Transverse colon (tissue), 4 donors: ENCODE measurements at regions not wholly inside any gene's neighbourhood (a gene's known extent, or its start where the extent isn't known, plus 50 kb on each side); places are given as distances from the start of the nearest gene placed in this dataset.

Experiments used
- DNase-seq: peaks from one replicate; pipeline ENCODE4 v3.0.0-alpha.2; 2019
- H3K27ac ChIP-seq, 4 donors: fragments of 200-600 bp; sonication (generic); 2 replicates each; pipeline ENCODE4 v1.5.1; 2016 to 2018; ENCODE audit warnings: inconsistent platforms in 4 of 4
- H3K27me3 ChIP-seq: fragments of 200-600 bp; sonication (generic); 2 replicates; pipeline ENCODE4 v1.5.1; 2017; ENCODE audit warnings: inconsistent platforms
- H3K36me3 ChIP-seq, 4 donors: fragments of 200-600 bp; sonication (generic); 2 replicates each; pipeline ENCODE4 v1.5.1; 2017 to 2019; ENCODE audit warnings: inconsistent platforms in 4 of 4
- H3K4me1 ChIP-seq, 4 donors: fragments of 200-600 bp; sonication (generic); 2 replicates each; pipeline ENCODE4 v1.5.1; 2017 to 2020; ENCODE audit warnings: inconsistent platforms in 4 of 4
- H3K4me3 ChIP-seq, 4 donors: fragments of 200-600 bp; sonication (generic); 1 replicate in 1 of 4; 2 replicates in 3 of 4; pipeline versions ENCODE4 v1.5.1 to v1.6.1; 2017 to 2019; ENCODE audit warnings: inconsistent platforms in 4 of 4
- H3K9me3 ChIP-seq, 2 donors: fragments of 200-600 bp; sonication (generic); 2 replicates each; pipeline ENCODE4 v1.5.1; 2017 to 2019; ENCODE audit warnings: inconsistent platforms in 2 of 2
- EP300 ChIP-seq: sonication (generic); formaldehyde crosslinking; IDR thresholded peaks from one replicate; pipeline ENCODE4 v1.6.1; 2017; ENCODE audit warnings: antibody characterized with exemption, low read depth
- POLR2A ChIP-seq: fragments of 450-650 bp; IDR thresholded peaks from one replicate; pipeline ENCODE4 v1.6.1; 2016; ENCODE audit warnings: antibody characterized with exemption, mild to moderate bottlenecking, moderate library complexity
- POLR2AphosphoS5 ChIP-seq, 3 donors: sonication (generic); formaldehyde crosslinking; IDR thresholded peaks; one replicate each; pipeline ENCODE4 v1.6.1; 2016; ENCODE audit warnings: antibody characterized with exemption in 3 of 3
- WGBS, 2 donors: methylation state at CpG; one replicate each; pipeline ENCODE4 v1.1.5; 2018; ENCODE audit warnings: low coverage in 1 of 2; 5-methylcytosine and 5-hydroxymethylcytosine counted together
- in situ Hi-C, 4 donors: fragments of 200-750 bp; cut with MboI; loops; one replicate each; pipeline versions ENCODE4 v1.15.0 to v1.15.1; 2017; ENCODE audit warnings: low sequenced_read_pairs in 3 of 4, low pct_ligation_motif_present in 1 of 4, low pct_unique_long_range_greater_than_20kb in 1 of 4
- intact Hi-C: fragments of 100-400 bp; cut with DNase I; formaldehyde crosslinking; loops from one replicate; pipeline ENCODE4 v1.15.1; 2023; ENCODE audit warnings: low total_unique reads
- TF ChIP-seq, protein P1 (sequence below), 5 experiments: fragments of 200-600 bp in 3 of 5; fragments of 450-650 bp in 2 of 5; sonication (generic) in 3 of 5; IDR thresholded peaks; 1 replicate in 2 of 5; 2 replicates in 3 of 5; pipeline ENCODE4 v1.5.1; 2016 to 2017; ENCODE audit warnings: antibody characterized with exemption in 5 of 5, inconsistent platforms in 3 of 5, mild to moderate bottlenecking in 2 of 5, moderate library complexity in 1 of 5

DNA sequence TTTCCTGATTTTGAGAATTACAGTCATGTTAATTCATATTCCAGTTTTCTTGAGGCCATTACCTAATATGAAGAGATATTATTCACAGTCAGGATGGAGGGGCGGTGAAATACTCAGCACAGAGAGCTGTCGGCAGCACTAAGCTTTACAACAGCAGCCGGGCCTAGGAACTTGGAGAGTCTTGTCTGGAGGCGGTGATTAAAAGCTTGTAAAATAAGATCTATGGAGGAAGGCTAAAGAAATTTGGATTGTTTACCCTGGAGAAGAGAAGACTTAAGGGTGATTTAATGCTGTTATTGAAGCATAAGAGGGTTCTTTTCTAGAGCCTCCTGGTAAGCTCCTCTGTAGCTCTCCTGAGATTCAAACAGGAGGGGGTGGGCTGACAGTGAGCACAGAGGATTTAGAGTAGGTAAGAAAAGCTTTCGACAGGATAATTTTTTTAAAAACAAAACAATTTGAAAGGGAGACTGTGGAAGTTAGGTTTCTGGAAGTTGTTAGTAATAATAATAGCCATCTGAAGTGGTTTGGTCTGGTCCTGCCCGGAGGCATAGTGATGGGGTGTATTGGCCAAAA, 406.3 kb upstream of the ADAMTSL1 start:
- no peak overlapping the region for H3K4me3 ChIP-seq
- no peaks in the 10 kb centered on the region for H3K36me3 ChIP-seq
- peaks cover 0 to 32% (median 8%) of the 10 kb centered on the region in 4 donors for H3K4me1 ChIP-seq
- in situ Hi-C loops = no loop called here
- no peak for DNase-seq
- H3K27me3 ChIP-seq = no peaks in the 10 kb centered on the region
- H3K27ac ChIP-seq = peak overlapping the region; percentile 8 to 33 (median 29)
- intact Hi-C loops = no loop called here
- TF ChIP-seq EP300 (no peak), POLR2A (no peak), POLR2AphosphoS5 (IDR thresholded peaks at IDR 0.05) (no peak)
- TF ChIP-seq, protein P1, sequence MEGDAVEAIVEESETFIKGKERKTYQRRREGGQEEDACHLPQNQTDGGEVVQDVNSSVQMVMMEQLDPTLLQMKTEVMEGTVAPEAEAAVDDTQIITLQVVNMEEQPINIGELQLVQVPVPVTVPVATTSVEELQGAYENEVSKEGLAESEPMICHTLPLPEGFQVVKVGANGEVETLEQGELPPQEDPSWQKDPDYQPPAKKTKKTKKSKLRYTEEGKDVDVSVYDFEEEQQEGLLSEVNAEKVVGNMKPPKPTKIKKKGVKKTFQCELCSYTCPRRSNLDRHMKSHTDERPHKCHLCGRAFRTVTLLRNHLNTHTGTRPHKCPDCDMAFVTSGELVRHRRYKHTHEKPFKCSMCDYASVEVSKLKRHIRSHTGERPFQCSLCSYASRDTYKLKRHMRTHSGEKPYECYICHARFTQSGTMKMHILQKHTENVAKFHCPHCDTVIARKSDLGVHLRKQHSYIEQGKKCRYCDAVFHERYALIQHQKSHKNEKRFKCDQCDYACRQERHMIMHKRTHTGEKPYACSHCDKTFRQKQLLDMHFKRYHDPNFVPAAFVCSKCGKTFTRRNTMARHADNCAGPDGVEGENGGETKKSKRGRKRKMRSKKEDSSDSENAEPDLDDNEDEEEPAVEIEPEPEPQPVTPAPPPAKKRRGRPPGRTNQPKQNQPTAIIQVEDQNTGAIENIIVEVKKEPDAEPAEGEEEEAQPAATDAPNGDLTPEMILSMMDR (IDR thresholded peaks at IDR 0.05) = no peak
- WGBS, 2 donors = 46 to 52% methylated on average over 5 to 6 of the region's 6 CpGs
- H3K9me3 ChIP-seq = no peaks in the 10 kb centered on the region

DNA sequence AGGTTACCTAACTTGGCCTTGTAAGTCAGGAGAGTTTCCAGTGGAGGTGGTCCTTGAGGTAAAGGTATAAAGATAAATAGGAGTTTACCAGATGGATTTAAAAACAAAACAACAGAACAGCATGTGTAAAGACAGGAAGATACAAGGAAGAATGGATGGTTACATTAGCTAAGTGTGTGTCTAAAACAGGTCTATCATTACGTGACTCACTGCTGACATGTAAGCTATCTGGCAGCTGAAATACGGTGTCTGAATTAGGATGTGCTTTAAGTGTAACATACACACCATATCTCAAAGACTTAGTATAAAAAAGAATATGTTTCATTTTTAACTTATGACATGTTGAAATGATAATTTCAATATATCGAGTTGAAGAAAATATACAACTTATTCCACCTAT, 405.1 kb upstream of the ADAMTSL1 start:
- WGBS, 2 donors = 83% methylated on average over 3 of the region's 3 CpGs
- TF ChIP-seq POLR2A (no peak), POLR2AphosphoS5 (IDR thresholded peaks at IDR 0.05) (no peak), EP300 (no peak)
- TF ChIP-seq, protein P1 (IDR thresholded peaks at IDR 0.05) = no peak
- Histone ChIP-seq H3K4me1 (peaks cover 0 to 30% (median 12%) of the 10 kb centered on the region in 4 donors), H3K4me3 (no peak overlapping the region), H3K9me3 (no peaks in the 10 kb centered on the region), H3K27me3 (no peaks in the 10 kb centered on the region), H3K27ac (no peak overlapping the region), H3K36me3 (no peaks in the 10 kb centered on the region)
- intact Hi-C loops (no loop called here), in situ Hi-C loops (no loop called here)
- DNase-seq = no peak

DNA sequence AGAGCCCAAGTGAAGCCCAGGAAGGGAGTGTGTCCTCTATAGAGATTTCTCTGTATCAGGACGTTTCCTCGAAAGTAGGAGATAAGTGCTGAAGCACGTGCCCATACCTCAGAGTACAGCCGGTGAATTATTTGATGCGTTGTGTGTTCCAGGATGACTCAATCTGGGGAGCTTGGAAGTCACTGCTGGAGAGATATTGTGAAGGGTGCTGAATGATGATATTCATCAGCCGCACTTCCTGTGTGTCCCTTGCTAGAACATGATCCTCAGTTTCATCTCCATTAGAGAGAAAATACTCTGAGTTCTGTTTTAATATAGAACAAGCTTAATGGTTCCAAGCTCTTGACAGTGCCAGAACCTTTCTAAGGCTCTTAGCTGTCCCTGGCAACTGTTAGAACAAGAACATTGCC, 402.3 kb upstream of the ADAMTSL1 start:
- H3K27me3 ChIP-seq = no peaks in the 10 kb centered on the region
- no peak for DNase-seq
- 50 to 72% methylated on average over 1 to 6 of the region's 6 CpGs for WGBS, 2 donors
- H3K4me1 ChIP-seq = peaks cover 0 to 45% (median 28%) of the 10 kb centered on the region in 4 donors
- H3K4me3 ChIP-seq = no peak overlapping the region
- intact Hi-C loops (no loop called here), in situ Hi-C loops (no loop called here)
- H3K36me3 ChIP-seq = no peaks in the 10 kb centered on the region
- TF ChIP-seq POLR2AphosphoS5 (IDR thresholded peaks at IDR 0.05) (no peak), POLR2A (no peak), EP300 (no peak)
- TF ChIP-seq, protein P1 (IDR thresholded peaks at IDR 0.05) = no peak
- H3K27ac ChIP-seq = no peak overlapping the region
- no peaks in the 10 kb centered on the region for H3K9me3 ChIP-seq

- no peaks in the 10 kb centered on the region for H3K9me3 ChIP-seq
- WGBS, 2 donors = 80 to 84% methylated on average over 3 to 4 of the region's 4 CpGs
- peaks cover 0 to 48% (median 25%) of the 10 kb centered on the region in 4 donors for H3K4me1 ChIP-seq
- peak overlapping the region; percentile 36 to 79 (median 64) for H3K27ac ChIP-seq
- no peaks in the 10 kb centered on the region for H3K36me3 ChIP-seq
- in situ Hi-C loops = no loop called here
- no peak for TF ChIP-seq POLR2AphosphoS5 (IDR thresholded peaks at IDR 0.05)
- TF ChIP-seq, protein P1 (IDR thresholded peaks at IDR 0.05) = no peak
- TF ChIP-seq POLR2A = no peak
- intact Hi-C loops = no loop called here
- H3K27me3 ChIP-seq = no peaks in the 10 kb centered on the region
- DNase-seq = no peak
- no peak overlapping the region for H3K4me3 ChIP-seq
These were observed 401.0 kb upstream of the ADAMTSL1 start for GRCh38 chr9:18073002-18073401.
